CD4-positive, alpha-beta memory T cell (primary cell): ENCODE measurements at regions not wholly inside any gene's neighbourhood (a gene's known extent, or its start where the extent isn't known, plus 50 kb on each side); places are given as distances from the start of the nearest gene placed in this dataset.

Experiments
- CTCF ChIA-PET: fragments of 350-600 bp; sonication (Branson Sonifier 250); formaldehyde crosslinking; loops from one replicate; lab custom pipeline; 2021; ENCODE audit warnings: inconsistent platforms; ENCODE audit not compliant: partially characterized antibody; lab: Charles Lee
- POLR2A ChIA-PET: fragments of 350-600 bp; sonication (Branson Sonifier 250); formaldehyde crosslinking; loops from one replicate; lab custom pipeline; 2021; ENCODE audit not compliant: partially characterized antibody; lab: Charles Lee
- DNase-seq, 5 donors: peaks; one replicate each; pipeline versions ENCODE4 v3.0.0 to v3.0.0-alpha.2; 2020 to 2022; ENCODE audit warnings: mixed read lengths in 1 of 5
- H3K27ac ChIP-seq: one replicate; pipeline ENCODE4 v1.7.0; 2013; ENCODE audit warnings: low read depth, low read length
- H3K27me3 ChIP-seq: 2 replicates; pipeline ENCODE4 v1.7.0; 2013; ENCODE audit warnings: mild to moderate bottlenecking, low read length, moderate library complexity; ENCODE audit not compliant: insufficient read depth
- H3K36me3 ChIP-seq: 2 replicates; pipeline ENCODE4 v1.7.0; 2013; ENCODE audit warnings: mild to moderate bottlenecking, low read length, moderate library complexity; ENCODE audit not compliant: insufficient read depth
- H3K4me1 ChIP-seq: 2 replicates; pipeline ENCODE4 v1.7.0; 2013; ENCODE audit warnings: mild to moderate bottlenecking, low read length, moderate library complexity; ENCODE audit not compliant: insufficient read depth
- H3K4me3 ChIP-seq, 2 donors: one replicate each; pipeline ENCODE4 v1.7.0; 2013; ENCODE audit warnings: low read length in 2 of 2, mild to moderate bottlenecking in 1 of 2
- H3K9me3 ChIP-seq, 2 donors: one replicate each; pipeline ENCODE4 v1.7.0; 2013; ENCODE audit warnings: low read length in 2 of 2, control low read depth in 1 of 2; ENCODE audit not compliant: control insufficient read depth in 1 of 2
- H3K27ac Mint-ChIP-seq, 7 donors: one replicate each; pipeline ENCODE4 v1.8.0; 2020 to 2021; ENCODE audit warnings: mixed read lengths in 7 of 7, mild to moderate bottlenecking in 6 of 7, inconsistent platforms in 3 of 7, moderate library complexity in 3 of 7
- H3K27me3 Mint-ChIP-seq, 2 donors: one replicate each; pipeline ENCODE4 v1.8.0; 2020 to 2021; ENCODE audit warnings: mixed read lengths in 2 of 2
- H3K36me3 Mint-ChIP-seq, 2 donors: one replicate each; pipeline ENCODE4 v1.8.0; 2020 to 2021; ENCODE audit warnings: mixed read lengths in 2 of 2, inconsistent platforms in 1 of 2, mild to moderate bottlenecking in 1 of 2
- H3K4me1 Mint-ChIP-seq, 4 donors: one replicate each; pipeline ENCODE4 v1.8.0; 2020 to 2021; ENCODE audit warnings: mixed read lengths in 4 of 4, mild to moderate bottlenecking in 1 of 4
- H3K4me3 Mint-ChIP-seq, 8 donors: one replicate each; pipeline ENCODE4 v1.8.0; 2020 to 2021; ENCODE audit warnings: mixed read lengths in 8 of 8, mild to moderate bottlenecking in 7 of 8, moderate library complexity in 6 of 8, inconsistent platforms in 3 of 8
- H3K9me3 Mint-ChIP-seq, 8 donors: one replicate each; pipeline ENCODE4 v1.8.0; 2020 to 2021; ENCODE audit warnings: mixed read lengths in 8 of 8, mild to moderate bottlenecking in 5 of 8, inconsistent platforms in 3 of 8, moderate library complexity in 1 of 8
- intact Hi-C: fragments of 100-400 bp; cut with micrococcal nuclease; formaldehyde crosslinking; loops from one replicate; pipeline ENCODE4 v1.15.1; 2023

DNA sequence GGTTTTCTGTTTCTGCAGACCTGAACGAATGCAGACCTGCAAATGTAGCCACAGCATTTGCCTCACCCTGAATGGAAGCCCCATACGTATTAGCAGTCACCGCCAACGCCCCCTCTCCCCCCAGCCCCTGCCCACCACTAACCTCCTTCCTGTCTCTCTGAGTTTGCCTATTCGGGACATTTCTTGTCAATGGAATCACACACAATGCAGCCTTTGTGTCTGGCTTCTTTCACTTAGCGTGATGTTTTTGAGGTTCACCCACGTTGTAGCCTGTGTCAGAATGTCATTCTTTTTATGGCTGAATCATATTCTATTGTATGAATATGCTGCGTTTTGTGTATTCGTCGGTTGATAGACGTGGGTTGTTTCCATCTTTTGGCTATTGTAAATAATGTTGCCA is 178.6 kb downstream of the AACS start:
- H3K27ac ChIP-seq: no peak overlapping the region
- ChIA-PET POLR2A (no interaction called here), CTCF (no interaction called here)
- no peaks in the 10 kb centered on the region for H3K9me3 ChIP-seq
- no peak overlapping the region for H3K4me3 Mint-ChIP-seq
- H3K4me3 ChIP-seq: no peak overlapping the region
- H3K36me3 ChIP-seq: no peaks in the 10 kb centered on the region
- H3K9me3 Mint-ChIP-seq: no peaks in the 10 kb centered on the region
- peak overlapping the region in 1 of 7 donors; percentile 32 for H3K27ac Mint-ChIP-seq
- H3K36me3 Mint-ChIP-seq: no peaks in the 10 kb centered on the region
- no peaks in the 10 kb centered on the region for H3K4me1 Mint-ChIP-seq
- no peak for DNase-seq
- H3K27me3 ChIP-seq: no peaks in the 10 kb centered on the region
- peaks cover 13 to 15% of the 10 kb centered on the region in 2 donors for H3K27me3 Mint-ChIP-seq
- intact Hi-C loops: no loop called here
- H3K4me1 ChIP-seq: no peaks in the 10 kb centered on the region

DNA sequence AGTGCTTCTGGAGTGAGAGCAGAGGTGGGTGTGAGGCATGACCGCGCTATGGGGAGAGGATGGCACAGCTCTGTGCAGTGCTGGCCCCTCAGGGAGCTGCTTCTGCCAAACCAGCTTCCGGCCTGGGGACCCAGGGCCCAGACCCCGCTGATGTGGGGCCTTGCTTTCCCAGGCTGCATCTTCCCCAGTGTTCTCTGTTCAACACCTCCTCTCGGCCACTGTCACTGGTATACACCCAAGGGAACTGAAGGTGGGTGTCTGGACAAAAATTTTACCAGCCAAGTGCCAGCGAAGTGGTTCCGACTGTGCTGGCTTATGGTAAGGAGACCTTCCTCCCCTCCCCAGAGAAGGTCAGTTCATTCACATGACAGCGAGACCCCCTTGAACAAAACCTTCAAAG is 179.1 kb downstream of the AACS start:
- H3K36me3 Mint-ChIP-seq: no peaks in the 10 kb centered on the region
- H3K4me1 ChIP-seq: no peaks in the 10 kb centered on the region
- CTCF ChIA-PET: no interaction called here
- no peak overlapping the region for H3K4me3 Mint-ChIP-seq
- H3K9me3 Mint-ChIP-seq: no peaks in the 10 kb centered on the region
- intact Hi-C loops: no loop called here
- DNase-seq: no peak
- no peak overlapping the region for H3K4me3 ChIP-seq
- peaks cover 11 to 14% of the 10 kb centered on the region in 2 donors for H3K27me3 Mint-ChIP-seq
- H3K4me1 Mint-ChIP-seq: no peaks in the 10 kb centered on the region
- no peaks in the 10 kb centered on the region for H3K9me3 ChIP-seq
- no peak overlapping the region for H3K27ac Mint-ChIP-seq
- H3K27me3 ChIP-seq: no peaks in the 10 kb centered on the region
- POLR2A ChIA-PET: no interaction called here
- H3K27ac ChIP-seq: no peak overlapping the region
- no peaks in the 10 kb centered on the region for H3K36me3 ChIP-seq

DNA sequence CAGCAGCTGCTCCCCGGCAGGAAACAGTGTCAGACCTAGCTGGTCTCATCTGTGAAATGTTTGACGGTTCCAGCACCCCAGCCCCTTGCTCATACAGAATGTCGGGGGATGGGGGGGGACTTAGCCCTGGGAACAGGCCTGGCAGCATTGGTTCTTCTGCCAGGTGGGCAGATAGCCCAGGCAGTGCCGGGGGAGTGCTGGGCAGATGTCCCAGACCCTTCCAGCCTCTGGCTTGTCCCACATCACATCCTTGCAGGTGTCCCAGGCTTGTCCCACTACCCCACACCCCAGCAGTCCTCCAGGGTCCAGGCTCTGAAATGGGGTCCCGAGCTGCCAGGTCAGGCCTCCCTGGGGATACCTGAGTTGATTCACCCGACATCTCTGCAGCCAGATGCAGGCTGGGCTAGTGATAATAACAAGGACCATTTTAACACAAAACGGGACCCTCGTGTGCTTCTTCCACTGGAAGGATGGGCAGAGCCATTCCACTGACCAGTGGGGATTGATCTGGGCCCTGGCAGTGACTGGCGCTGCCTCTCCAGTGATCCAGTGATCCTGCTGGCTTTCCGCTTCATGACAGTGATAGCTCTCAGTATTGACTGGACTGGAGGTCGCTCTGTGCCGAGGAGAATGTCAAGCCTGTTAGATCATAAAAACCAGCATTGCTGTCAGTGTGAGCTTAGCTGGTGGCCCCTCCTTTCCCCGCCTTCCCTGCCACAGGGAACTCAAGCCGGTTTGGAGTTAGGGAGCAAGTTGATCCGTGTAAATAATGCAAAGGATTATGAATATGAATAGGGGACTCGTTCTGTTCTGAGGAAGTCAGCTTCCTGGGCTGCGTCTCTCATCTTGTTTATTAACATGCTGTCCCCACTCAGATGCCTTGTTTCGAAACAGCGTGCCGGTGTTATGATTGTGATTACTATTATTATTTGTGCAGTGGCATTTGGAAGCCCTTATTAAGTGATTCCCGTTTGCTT is 180.6 kb downstream of the AACS start:
- H3K4me3 Mint-ChIP-seq: no peak overlapping the region
- Histone ChIP-seq H3K4me1 (no peaks in the 10 kb centered on the region), H3K4me3 (no peak overlapping the region), H3K36me3 (no peaks in the 10 kb centered on the region), H3K27ac (no peak overlapping the region), H3K27me3 (no peaks in the 10 kb centered on the region), H3K9me3 (no peaks in the 10 kb centered on the region)
- ChIA-PET POLR2A (no interaction called here), CTCF (no interaction called here)
- no peak overlapping the region for H3K27ac Mint-ChIP-seq
- no peaks in the 10 kb centered on the region for H3K4me1 Mint-ChIP-seq
- H3K36me3 Mint-ChIP-seq: no peaks in the 10 kb centered on the region
- peaks cover 6 to 14% of the 10 kb centered on the region in 2 donors for H3K27me3 Mint-ChIP-seq
- intact Hi-C loops: no loop called here
- DNase-seq: no peak
- H3K9me3 Mint-ChIP-seq: no peaks in the 10 kb centered on the region

DNA sequence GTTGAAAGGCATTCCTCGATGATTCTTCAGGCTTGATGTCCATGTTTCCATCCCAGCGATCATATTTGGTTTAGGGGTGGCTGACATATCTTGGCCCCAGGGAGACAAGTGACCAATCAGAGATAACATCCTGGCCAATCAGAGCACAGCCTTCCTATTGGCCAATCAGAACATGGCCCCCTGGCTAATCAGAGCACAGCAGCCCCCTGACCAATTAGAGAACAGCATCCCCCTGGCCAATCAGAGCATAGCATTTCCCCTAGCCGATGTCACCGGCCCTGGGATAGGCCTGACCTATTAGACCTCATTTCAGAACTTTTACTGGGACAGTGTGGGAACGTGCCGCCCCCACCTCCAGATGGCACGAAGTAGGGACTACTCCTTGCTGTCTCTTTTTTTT is 182.2 kb downstream of the AACS start:
- Histone ChIP-seq H3K4me1 (no peaks in the 10 kb centered on the region), H3K27ac (no peak overlapping the region), H3K36me3 (no peaks in the 10 kb centered on the region), H3K27me3 (no peaks in the 10 kb centered on the region), H3K9me3 (no peaks in the 10 kb centered on the region), H3K4me3 (no peak overlapping the region)
- ChIA-PET POLR2A (no interaction called here), CTCF (no interaction called here)
- H3K36me3 Mint-ChIP-seq: no peaks in the 10 kb centered on the region
- no peak overlapping the region for H3K27ac Mint-ChIP-seq
- H3K27me3 Mint-ChIP-seq: peaks cover 4 to 14% of the 10 kb centered on the region in 2 donors
- intact Hi-C loops: no loop called here
- no peaks in the 10 kb centered on the region for H3K9me3 Mint-ChIP-seq
- H3K4me1 Mint-ChIP-seq: no peaks in the 10 kb centered on the region
- no peak overlapping the region for H3K4me3 Mint-ChIP-seq
- no peak for DNase-seq

DNA sequence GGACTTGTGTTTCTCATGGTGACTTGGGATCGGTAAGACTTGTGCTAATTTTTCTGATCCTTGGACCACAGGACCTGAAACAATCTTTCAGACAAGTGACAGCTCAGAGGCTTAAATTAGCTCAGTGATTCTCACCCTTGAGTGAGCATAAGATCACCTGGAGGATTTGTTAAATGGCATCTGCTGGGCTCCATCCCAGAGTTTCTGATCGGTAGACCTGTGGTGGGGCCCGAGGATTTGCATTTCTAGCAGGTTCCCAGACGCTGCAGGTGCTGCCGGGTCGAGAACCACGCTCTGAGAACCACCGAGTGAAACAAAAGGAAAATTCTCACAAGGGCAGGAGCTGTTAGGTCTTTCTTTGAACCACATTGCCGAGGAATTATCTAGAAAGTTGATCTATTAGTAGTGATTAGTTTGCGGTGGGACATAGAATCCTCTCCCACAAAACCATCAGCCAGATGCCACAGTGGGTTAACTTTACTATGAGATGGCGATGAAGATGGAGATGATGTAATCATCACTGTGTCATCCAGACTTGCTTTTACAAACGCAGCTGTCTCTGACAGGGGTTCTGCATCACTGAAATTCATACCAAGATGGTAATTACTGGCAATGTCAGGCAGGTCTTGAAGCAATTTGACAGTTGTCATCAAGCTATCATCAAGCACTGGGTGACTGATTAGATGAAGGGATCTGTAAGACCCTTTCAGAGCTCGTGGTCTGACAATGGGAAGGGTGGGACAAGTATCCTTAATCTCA is 184.0 kb downstream of the AACS start:
- ChIA-PET POLR2A (no interaction called here), CTCF (no interaction called here)
- Histone ChIP-seq H3K36me3 (no peaks in the 10 kb centered on the region), H3K27me3 (no peaks in the 10 kb centered on the region), H3K27ac (no peak overlapping the region), H3K4me1 (no peaks in the 10 kb centered on the region), H3K9me3 (no peaks in the 10 kb centered on the region), H3K4me3 (no peak overlapping the region)
- H3K27ac Mint-ChIP-seq: no peak overlapping the region
- peaks cover 4 to 11% of the 10 kb centered on the region in 2 donors for H3K27me3 Mint-ChIP-seq
- DNase-seq: no peak
- H3K9me3 Mint-ChIP-seq: peaks cover 0 to 2% (median 0%) of the 10 kb centered on the region in 8 donors
- no peak overlapping the region for H3K4me3 Mint-ChIP-seq
- intact Hi-C loops: no loop called here
- H3K36me3 Mint-ChIP-seq: no peaks in the 10 kb centered on the region
- no peaks in the 10 kb centered on the region for H3K4me1 Mint-ChIP-seq

DNA sequence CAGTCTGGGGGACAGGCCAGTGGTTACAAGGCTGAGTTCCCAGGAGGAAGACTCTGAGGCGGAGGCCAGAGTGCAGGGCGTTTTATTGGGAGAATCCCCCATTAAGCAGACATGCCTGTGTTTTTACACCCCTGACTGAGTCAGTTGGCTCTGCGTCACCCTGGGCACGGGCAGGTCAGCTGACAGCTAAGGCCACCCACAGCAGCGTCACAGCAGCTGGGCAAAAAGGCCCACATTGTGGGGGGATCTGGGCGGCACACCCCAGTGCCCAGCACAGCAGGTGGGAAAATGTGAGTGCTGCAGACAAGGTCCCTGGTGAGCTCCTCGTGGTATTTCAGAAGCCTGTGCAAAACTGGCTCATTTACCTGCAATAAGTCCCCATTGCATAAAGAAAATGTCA is 184.7 kb downstream of the AACS start:
- Mint-ChIP-seq H3K36me3 (no peaks in the 10 kb centered on the region), H3K9me3 (peaks cover 0 to 2% (median 0%) of the 10 kb centered on the region in 8 donors), H3K4me1 (no peaks in the 10 kb centered on the region), H3K27me3 (peaks cover 2 to 11% of the 10 kb centered on the region in 2 donors), H3K4me3 (no peak overlapping the region), H3K27ac (no peak overlapping the region)
- no peak for DNase-seq
- POLR2A ChIA-PET: no interaction called here
- no peaks in the 10 kb centered on the region for H3K9me3 ChIP-seq
- no peak overlapping the region for H3K4me3 ChIP-seq
- intact Hi-C loops: no loop called here
- H3K4me1 ChIP-seq: no peaks in the 10 kb centered on the region
- no peaks in the 10 kb centered on the region for H3K27me3 ChIP-seq
- no peaks in the 10 kb centered on the region for H3K36me3 ChIP-seq
- CTCF ChIA-PET: no interaction called here
- H3K27ac ChIP-seq: no peak overlapping the region

DNA sequence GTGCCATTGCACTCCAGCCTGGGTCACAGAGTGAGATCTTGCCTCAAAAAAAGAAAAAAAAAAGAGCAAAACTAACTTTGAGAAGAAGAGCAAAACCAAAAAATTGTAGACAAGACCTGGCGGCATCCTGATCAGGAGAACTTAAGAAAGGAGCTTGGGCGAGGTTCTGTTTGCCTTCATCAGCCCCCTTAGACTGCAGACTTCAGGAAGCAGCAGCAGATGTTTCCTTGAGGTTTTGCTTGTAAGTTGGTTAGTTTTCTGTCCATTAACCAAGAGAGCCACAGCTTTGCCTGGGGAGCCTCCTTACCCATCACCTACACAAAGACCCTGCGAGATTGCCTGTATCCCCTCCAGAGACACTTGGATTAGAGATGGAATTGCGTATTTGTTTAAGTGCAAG is 189.0 kb downstream of the AACS start:
- Mint-ChIP-seq H3K9me3 (peaks cover 0 to 4% (median 0%) of the 10 kb centered on the region in 8 donors), H3K36me3 (no peaks in the 10 kb centered on the region), H3K27me3 (peaks cover 3% of the 10 kb centered on the region in 2 donors), H3K4me1 (no peaks in the 10 kb centered on the region), H3K27ac (no peak overlapping the region), H3K4me3 (no peak overlapping the region)
- intact Hi-C loops: no loop called here
- CTCF ChIA-PET: no interaction called here
- H3K36me3 ChIP-seq: no peaks in the 10 kb centered on the region
- DNase-seq: no peak
- H3K27me3 ChIP-seq: no peaks in the 10 kb centered on the region
- H3K9me3 ChIP-seq: no peaks in the 10 kb centered on the region
- no peaks in the 10 kb centered on the region for H3K4me1 ChIP-seq
- no peak overlapping the region for H3K27ac ChIP-seq
- no peak overlapping the region for H3K4me3 ChIP-seq
- POLR2A ChIA-PET: no interaction called here
